Mesendoderm (in vitro differentiated cells): ENCODE measurements at regions not wholly inside any gene's neighbourhood (a gene's known extent, or its start where the extent isn't known, plus 50 kb on each side); places are given as distances from the start of the nearest gene placed in this dataset.

ENCODE experiments used
- DNase-seq: peaks from one replicate; pipeline ENCODE4 v3.0.0; 2013
- H2AK5ac ChIP-seq: 2 replicates; pipeline ENCODE4 v1.6.1; 2013; ENCODE audit warnings: low read length, inconsistent platforms
- H2BK120ac ChIP-seq: 2 replicates; pipeline ENCODE4 v1.6.1; 2013; ENCODE audit warnings: low read depth, mild to moderate bottlenecking, low read length, moderate library complexity, mixed read lengths
- H2BK15ac ChIP-seq: replicated peaks from 2 replicates; pipeline ENCODE4 v1.6.1; 2013; ENCODE audit warnings: low read depth, mild to moderate bottlenecking, moderate library complexity
- H2BK5ac ChIP-seq: 2 replicates; pipeline ENCODE4 v1.6.1; 2013; ENCODE audit warnings: low read length, inconsistent platforms
- H3K18ac ChIP-seq: 2 replicates; pipeline ENCODE4 v1.6.1; 2013; ENCODE audit warnings: mild to moderate bottlenecking, low read length, mixed read lengths
- H3K23ac ChIP-seq: one replicate; pipeline ENCODE4 v1.6.1; 2013; ENCODE audit warnings: low read length
- H3K27ac ChIP-seq: 2 replicates; pipeline ENCODE4 v1.5.1; 2013; ENCODE audit warnings: low read depth, mild to moderate bottlenecking, inconsistent platforms, low read length, moderate library complexity
- H3K27me3 ChIP-seq: 2 replicates; pipeline ENCODE4 v1.6.1; 2013; ENCODE audit warnings: low read length, control low read depth, mild to moderate bottlenecking, inconsistent platforms; ENCODE audit not compliant: insufficient read depth, poor library complexity
- H3K36me3 ChIP-seq: 2 replicates; pipeline ENCODE4 v1.6.1; 2013; ENCODE audit warnings: low read length, inconsistent platforms; ENCODE audit not compliant: control insufficient read depth, insufficient read depth
- H3K4ac ChIP-seq: one replicate; pipeline ENCODE4 v1.6.1; 2013; ENCODE audit warnings: low read depth, mild to moderate bottlenecking, low read length, moderate library complexity
- H3K4me1 ChIP-seq: 2 replicates; pipeline ENCODE4 v1.6.1; 2013; ENCODE audit warnings: low read depth, low read length, inconsistent platforms; ENCODE audit not compliant: control insufficient read depth
- H3K4me2 ChIP-seq: 2 replicates; pipeline ENCODE4 v1.6.1; 2013; ENCODE audit warnings: low read length
- H3K4me3 ChIP-seq: 2 replicates; pipeline ENCODE4 v1.5.1; 2013; ENCODE audit warnings: mild to moderate bottlenecking, low read length
- H3K56ac ChIP-seq: one replicate; pipeline ENCODE4 v1.6.1; 2013; ENCODE audit warnings: low read length
- H3K79me1 ChIP-seq: 2 replicates; pipeline ENCODE4 v1.6.1; 2013; ENCODE audit warnings: low read length, inconsistent platforms
- H3K79me2 ChIP-seq: 2 replicates; pipeline ENCODE4 v1.6.1; 2013; ENCODE audit warnings: mild to moderate bottlenecking, low read length; ENCODE audit not compliant: control insufficient read depth, insufficient read depth
- H3K9ac ChIP-seq: 2 replicates; pipeline ENCODE4 v1.6.1; 2013; ENCODE audit warnings: low read length, inconsistent platforms
- H4K5ac ChIP-seq: one replicate; pipeline ENCODE4 v1.6.1; 2013; ENCODE audit warnings: low read length
- H4K8ac ChIP-seq: one replicate; pipeline ENCODE4 v1.6.1; 2013; ENCODE audit warnings: low read depth, mild to moderate bottlenecking, control low read depth, low read length, moderate library complexity
- WGBS: extraction: QIAGEN DNeasy Blood & Tissue Kit; methylation state at CpG from one replicate; pipeline ENCODE4 v1.1.7; 2013; ENCODE audit warnings: low lambda C conversion rate, missing lambda C conversion rate; ENCODE audit not compliant: insufficient coverage; ENCODE audit errors: extremely low coverage; 5-methylcytosine and 5-hydroxymethylcytosine counted together

DNA sequence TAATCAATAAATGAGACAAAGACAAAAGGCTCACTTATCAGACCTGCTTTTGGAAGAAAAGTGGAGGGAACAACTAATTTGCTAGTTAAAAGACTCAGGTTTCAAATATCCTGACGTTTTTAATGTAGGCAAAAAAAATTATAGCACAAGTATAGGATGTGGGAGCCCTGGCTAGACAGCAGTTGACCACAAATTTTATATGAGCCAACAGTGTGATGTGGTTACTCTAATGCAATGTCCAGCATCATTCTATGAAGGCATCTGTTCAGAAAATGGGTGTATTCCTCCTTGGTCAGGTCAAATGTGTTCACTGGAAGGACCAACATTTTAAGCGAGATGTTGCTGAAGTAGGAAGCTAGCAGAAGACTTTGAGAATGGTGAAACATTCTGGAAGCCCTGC, 237.4 kb downstream of the MAP2K6 start:
- Histone ChIP-seq H3K9ac (no peak overlapping the region), H3K18ac (no peak overlapping the region), H2BK5ac (no peak overlapping the region), H3K23ac (no peak overlapping the region), H4K8ac (no peak overlapping the region), H3K27ac (no peak overlapping the region), H3K79me2 (no peaks in the 10 kb centered on the region), H2AK5ac (no peak overlapping the region), H3K4ac (no peak overlapping the region), H3K56ac (no peak overlapping the region), H3K4me2 (no peak overlapping the region), H3K79me1 (no peaks in the 10 kb centered on the region), H4K5ac (no peak overlapping the region), H2BK120ac (no peak overlapping the region), H3K4me3 (no peak overlapping the region), H3K36me3 (no peaks in the 10 kb centered on the region), H3K4me1 (no peaks in the 10 kb centered on the region), H2BK15ac (no peak overlapping the region), H3K27me3 (no peaks in the 10 kb centered on the region)
- no peak for DNase-seq
- WGBS: no CpG with 5 or more reads among the region's 2 CpGs

DNA sequence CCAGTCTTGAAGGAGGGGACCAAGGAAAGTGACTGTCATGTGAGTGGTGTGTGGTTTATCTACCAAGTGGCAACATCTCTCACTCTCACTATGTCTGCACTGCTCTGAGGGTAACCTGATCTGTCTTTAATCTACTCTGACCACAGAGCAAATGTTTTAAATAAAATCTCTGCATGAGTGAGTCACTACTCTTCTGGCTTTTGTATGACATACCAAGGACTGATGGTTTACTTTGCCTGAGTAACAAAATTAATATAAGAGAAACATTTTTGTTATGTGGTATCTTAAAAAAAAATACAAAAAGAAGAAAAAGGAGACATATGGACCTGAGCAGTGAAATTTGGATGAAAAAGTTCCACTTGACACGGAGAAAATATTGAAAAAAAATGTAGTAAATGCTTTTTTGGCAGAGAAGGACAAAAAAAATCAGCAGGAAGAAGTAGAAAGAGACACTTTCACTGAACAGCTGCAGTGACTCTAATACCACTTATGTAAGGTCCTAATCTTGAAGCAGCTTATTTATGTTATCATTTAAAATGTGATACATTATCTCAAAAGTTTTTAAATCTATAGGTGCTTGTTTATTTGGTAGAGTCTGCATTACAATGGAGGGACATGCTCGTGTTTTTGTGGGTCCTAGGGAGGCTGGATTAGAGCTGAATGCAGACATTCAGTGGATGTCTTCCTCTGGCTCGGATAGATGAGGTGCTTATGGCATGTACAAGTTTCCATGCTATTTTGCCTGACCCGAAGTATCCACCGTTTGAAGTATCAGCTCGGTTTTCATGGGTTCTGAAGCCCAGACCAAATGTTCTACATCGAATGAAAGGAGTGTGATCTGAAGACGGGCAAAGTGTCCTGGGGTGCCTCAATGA, 240.7 kb downstream of the MAP2K6 start:
- Histone ChIP-seq H3K4me1 (no peaks in the 10 kb centered on the region), H2BK5ac (no peak overlapping the region), H3K4me3 (no peak overlapping the region), H3K23ac (no peak overlapping the region), H2AK5ac (no peak overlapping the region), H3K27ac (no peak overlapping the region), H3K4ac (no peak overlapping the region), H3K56ac (no peak overlapping the region), H3K36me3 (no peaks in the 10 kb centered on the region), H4K8ac (no peak overlapping the region), H3K79me1 (no peaks in the 10 kb centered on the region), H3K79me2 (no peaks in the 10 kb centered on the region), H3K4me2 (no peak overlapping the region), H4K5ac (no peak overlapping the region), H3K18ac (no peak overlapping the region), H2BK15ac (no peak overlapping the region), H3K9ac (no peak overlapping the region), H3K27me3 (no peaks in the 10 kb centered on the region), H2BK120ac (no peak overlapping the region)
- no CpG with 5 or more reads among the region's 8 CpGs for WGBS
- DNase-seq: peak; percentile 18

DNA sequence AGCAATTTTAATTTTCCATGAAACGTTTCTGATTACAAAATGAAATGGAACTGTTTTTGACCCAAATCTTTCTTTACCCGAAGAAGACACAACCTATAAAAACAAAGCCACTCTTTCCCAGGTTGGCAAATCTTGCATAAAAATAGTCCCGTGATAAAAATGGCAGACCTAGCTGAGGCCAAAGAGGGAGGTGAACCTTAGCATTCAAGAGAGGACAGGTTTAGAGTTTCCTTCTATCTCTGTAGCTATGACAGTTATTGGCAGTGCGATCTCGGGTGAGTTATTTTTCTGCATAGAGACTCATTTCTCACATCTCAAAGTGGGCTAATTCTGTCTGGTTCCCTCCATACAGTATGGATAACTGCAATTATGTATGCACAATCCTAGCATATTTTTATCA, 241.4 kb downstream of the MAP2K6 start:
- H3K23ac ChIP-seq: no peak overlapping the region
- H3K27me3 ChIP-seq: no peaks in the 10 kb centered on the region
- H3K36me3 ChIP-seq: no peaks in the 10 kb centered on the region
- H3K79me2 ChIP-seq: no peaks in the 10 kb centered on the region
- no peaks in the 10 kb centered on the region for H3K79me1 ChIP-seq
- WGBS: no CpG with 5 or more reads among the region's 5 CpGs
- no peak overlapping the region for H4K8ac ChIP-seq
- H3K4ac ChIP-seq: no peak overlapping the region
- H3K18ac ChIP-seq: no peak overlapping the region
- no peak overlapping the region for H4K5ac ChIP-seq
- H2AK5ac ChIP-seq: no peak overlapping the region
- H3K4me1 ChIP-seq: no peaks in the 10 kb centered on the region
- no peak overlapping the region for H3K4me3 ChIP-seq
- no peak for DNase-seq
- no peak overlapping the region for H3K27ac ChIP-seq
- no peak overlapping the region for H2BK5ac ChIP-seq
- H3K4me2 ChIP-seq: no peak overlapping the region
- no peak overlapping the region for H2BK120ac ChIP-seq
- H2BK15ac ChIP-seq: no peak overlapping the region
- no peak overlapping the region for H3K9ac ChIP-seq
- no peak overlapping the region for H3K56ac ChIP-seq

DNA sequence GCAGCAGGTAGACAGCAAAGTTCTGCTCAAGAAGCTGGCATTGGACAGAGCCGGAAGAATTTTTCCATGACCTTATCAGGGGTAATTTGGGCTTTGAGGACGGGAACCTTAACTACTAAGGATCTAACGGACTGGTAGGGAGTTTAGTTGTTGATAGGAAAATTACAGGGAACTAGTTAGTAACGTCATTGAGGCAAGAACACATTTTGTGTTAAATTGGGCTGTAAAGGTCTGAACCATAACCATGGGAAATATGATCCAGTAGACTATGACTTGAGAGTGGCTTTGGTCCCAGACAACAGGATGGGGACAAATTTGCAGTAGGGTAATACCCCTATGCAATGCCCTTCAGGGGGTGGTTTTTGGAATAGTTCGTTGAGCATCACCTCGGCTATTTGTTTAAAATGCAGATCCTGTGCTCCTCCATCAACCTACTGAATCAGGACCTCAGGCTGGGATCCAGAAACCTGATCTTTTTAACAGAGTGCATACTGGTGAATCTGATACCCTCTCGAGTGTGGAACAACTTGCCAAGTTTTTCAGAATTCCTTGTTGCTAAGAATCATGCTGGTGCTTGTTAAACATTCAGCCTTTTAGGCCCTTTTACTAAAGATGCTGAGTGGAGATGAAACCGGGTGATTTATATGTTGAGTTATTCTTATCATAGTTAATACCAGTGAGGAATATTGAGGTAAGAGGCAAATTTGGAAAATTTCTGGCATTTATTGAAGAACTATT, 255.1 kb downstream of the MAP2K6 start:
- Histone ChIP-seq H3K9ac (no peak overlapping the region), H3K79me1 (no peaks in the 10 kb centered on the region), H2BK5ac (no peak overlapping the region), H3K27me3 (no peaks in the 10 kb centered on the region), H2AK5ac (no peak overlapping the region), H2BK120ac (no peak overlapping the region), H3K79me2 (no peaks in the 10 kb centered on the region), H3K4ac (no peak overlapping the region), H3K56ac (no peak overlapping the region), H3K4me2 (no peak overlapping the region), H3K23ac (no peak overlapping the region), H3K27ac (no peak overlapping the region), H3K18ac (no peak overlapping the region), H3K4me1 (no peaks in the 10 kb centered on the region), H4K5ac (no peak overlapping the region), H2BK15ac (no peak overlapping the region), H3K4me3 (no peak overlapping the region), H4K8ac (no peak overlapping the region), H3K36me3 (no peaks in the 10 kb centered on the region)
- no CpG with 5 or more reads among the region's 8 CpGs for WGBS
- no peak for DNase-seq

DNA sequence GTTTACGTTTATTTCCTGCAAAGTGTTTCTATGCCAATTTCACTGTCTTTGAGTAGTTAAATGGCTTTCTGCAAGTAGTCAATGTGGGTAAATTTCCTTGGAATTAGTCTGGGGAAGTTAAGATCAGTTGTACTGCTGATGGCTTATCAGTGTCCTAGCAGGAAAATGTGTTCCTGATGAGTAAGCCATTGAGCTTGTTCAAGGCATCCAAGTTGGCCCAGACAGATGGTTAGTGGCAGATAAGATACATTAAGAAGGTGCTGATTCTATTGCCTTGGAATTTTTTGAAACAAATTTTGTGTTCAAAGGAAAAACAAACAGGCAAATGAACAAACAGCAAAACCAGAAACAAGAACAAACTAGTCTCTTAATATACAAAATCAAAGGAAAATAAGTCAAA, 258.4 kb downstream of the MAP2K6 start:
- H3K18ac ChIP-seq: no peak overlapping the region

More for the DNA sequence above, 258.4 kb downstream of the MAP2K6 start:
- no peaks in the 10 kb centered on the region for H3K79me2 ChIP-seq
- H2BK15ac ChIP-seq: no peak overlapping the region
- H2AK5ac ChIP-seq: no peak overlapping the region
- no peaks in the 10 kb centered on the region for H3K36me3 ChIP-seq
- H2BK120ac ChIP-seq: no peak overlapping the region
- no peak overlapping the region for H3K27ac ChIP-seq
- H3K4ac ChIP-seq: no peak overlapping the region
- no peak overlapping the region for H3K4me2 ChIP-seq
- H4K5ac ChIP-seq: no peak overlapping the region
- H3K4me3 ChIP-seq: no peak overlapping the region
- H3K79me1 ChIP-seq: no peaks in the 10 kb centered on the region
- no peak overlapping the region for H3K23ac ChIP-seq
- WGBS: no CpG with 5 or more reads among the region's 1 CpG
- no peak overlapping the region for H3K9ac ChIP-seq
- H2BK5ac ChIP-seq: no peak overlapping the region
- no peak overlapping the region for H3K56ac ChIP-seq
- no peaks in the 10 kb centered on the region for H3K27me3 ChIP-seq
- H3K4me1 ChIP-seq: no peaks in the 10 kb centered on the region
- peak; percentile 54 for DNase-seq
- no peak overlapping the region for H4K8ac ChIP-seq
